Stimulated activated effector memory CD8-positive, alpha-beta T cell treated with anti-CD3 and anti-CD28 coated beads, Interleukin-12 subunit alpha, Interleukin-12 subunit beta, amount 100 ng/mL, for 72 hours (primary cell): ENCODE measurements at regions not wholly inside any gene's neighbourhood (a gene's known extent, or its start where the extent isn't known, plus 50 kb on each side); places are given as distances from the start of the nearest gene placed in this dataset.
"Not testable (repeated sequence)": the region's sequence is repeated elsewhere in the genome, so short reads cannot be mapped to it uniquely, and the experiment has no call there.

ENCODE experiments used
- ATAC-seq: fragments of 150-1000 bp; cut with Tn5 transposase; 2 replicates; pipeline ENCODE4 v1.10.0; 2021
- DNase-seq, 2 donors: peaks; one replicate each; pipeline ENCODE4 v3.0.0; 2021 to 2022; ENCODE audit warnings: low spot score in 2 of 2
- H3K27ac Mint-ChIP-seq: one replicate; pipeline ENCODE4 v1.8.0; 2022; ENCODE audit warnings: mild to moderate bottlenecking, mixed read lengths
- H3K36me3 Mint-ChIP-seq: one replicate; pipeline ENCODE4 v1.8.0; 2022; ENCODE audit warnings: mild to moderate bottlenecking, mixed read lengths
- H3K4me1 Mint-ChIP-seq: one replicate; pipeline ENCODE4 v1.8.0; 2022; ENCODE audit warnings: mixed read lengths
- H3K4me3 Mint-ChIP-seq: one replicate; pipeline ENCODE4 v1.8.0; 2022; ENCODE audit warnings: mild to moderate bottlenecking, mixed read lengths
- H3K9me3 Mint-ChIP-seq: one replicate; pipeline ENCODE4 v1.8.0; 2022; ENCODE audit warnings: mixed read lengths

GRCh38 chrX:9298221-9298620 lies 166.6 kb upstream of the TBL1X start:
- Mint-ChIP-seq H3K36me3 (no peaks in the 10 kb centered on the region), H3K27ac (no peak overlapping the region), H3K4me1 (no peaks in the 10 kb centered on the region), H3K4me3 (no peak overlapping the region), H3K9me3 (peaks cover 2% of the 10 kb centered on the region)
- ATAC-seq (no peak), DNase-seq (no peak)

GRCh38 chrX:9299681-9300080 lies 165.2 kb upstream of the TBL1X start:
- H3K9me3 Mint-ChIP-seq, H3K4me3 Mint-ChIP-seq, H3K4me1 Mint-ChIP-seq, H3K36me3 Mint-ChIP-seq, DNase-seq, ATAC-seq, H3K27ac Mint-ChIP-seq: not testable (repeated sequence)

- Mint-ChIP-seq H3K36me3 (peaks cover 4% of the 10 kb centered on the region), H3K4me1 (no peaks in the 10 kb centered on the region), H3K27ac (no peak overlapping the region), H3K9me3 (peaks cover 2% of the 10 kb centered on the region), H3K4me3 (no peak overlapping the region)
- no peak for DNase-seq
- no peak for ATAC-seq
Measured at GRCh38 chrX:9301836-9302235, 163.0 kb upstream of the TBL1X start.

- Mint-ChIP-seq H3K4me1 (no peaks in the 10 kb centered on the region), H3K27ac (no peak overlapping the region), H3K36me3 (peaks cover 4% of the 10 kb centered on the region), H3K4me3 (no peak overlapping the region), H3K9me3 (peaks cover 2% of the 10 kb centered on the region)
- ATAC-seq (no peak), DNase-seq (no peak)
Measured at GRCh38 chrX:9302381-9302780, 162.5 kb upstream of the TBL1X start.

- no peak for ATAC-seq
- no peak overlapping the region for H3K27ac Mint-ChIP-seq
- no peaks in the 10 kb centered on the region for H3K9me3 Mint-ChIP-seq
Measured at GRCh38 chrX:9308426-9308825, 156.4 kb upstream of the TBL1X start.

GRCh38 chrX:9310616-9311015 lies 154.2 kb upstream of the TBL1X start:
- H3K36me3 Mint-ChIP-seq, result no peaks in the 10 kb centered on the region
- H3K4me1 Mint-ChIP-seq, result peaks cover 14% of the 10 kb centered on the region
- no peak overlapping the region for H3K4me3 Mint-ChIP-seq
- ATAC-seq (no peak), DNase-seq (no peak)
- no peak overlapping the region for H3K27ac Mint-ChIP-seq
- H3K9me3 Mint-ChIP-seq, result no peaks in the 10 kb centered on the region

More at GRCh38 chrX:9308426-9308825, 156.4 kb upstream of the TBL1X start:
- DNase-seq, result no peak
- H3K36me3 Mint-ChIP-seq, result peaks cover 4% of the 10 kb centered on the region
- H3K4me1 Mint-ChIP-seq, result peaks cover 11% of the 10 kb centered on the region
- H3K4me3 Mint-ChIP-seq, result no peak overlapping the region

GRCh38 chrX:9311421-9312160 lies 153.3 kb upstream of the TBL1X start:
- no peak overlapping the region for H3K27ac Mint-ChIP-seq
- peaks cover 14% of the 10 kb centered on the region for H3K4me1 Mint-ChIP-seq
- H3K9me3 Mint-ChIP-seq, result no peaks in the 10 kb centered on the region
- no peak for DNase-seq
- no peak overlapping the region for H3K4me3 Mint-ChIP-seq
- ATAC-seq, result no peak
- no peaks in the 10 kb centered on the region for H3K36me3 Mint-ChIP-seq

- peak overlapping the region; percentile 23 for H3K4me3 Mint-ChIP-seq
- DNase-seq (peak; percentile 61 to 88), ATAC-seq (peak; percentile 85)
- no peaks in the 10 kb centered on the region for H3K36me3 Mint-ChIP-seq
- H3K27ac Mint-ChIP-seq, result peak overlapping the region; percentile 26
- H3K4me1 Mint-ChIP-seq, result peaks cover 20% of the 10 kb centered on the region
- H3K9me3 Mint-ChIP-seq, result no peaks in the 10 kb centered on the region
Measured at GRCh38 chrX:9312922-9313867, 151.7 kb upstream of the TBL1X start.

GRCh38 chrX:9315086-9315485 lies 149.8 kb upstream of the TBL1X start:
- DNase-seq (no peak), ATAC-seq (no peak)
- Mint-ChIP-seq H3K4me1 (peaks cover 27% of the 10 kb centered on the region), H3K27ac (no peak overlapping the region), H3K36me3 (no peaks in the 10 kb centered on the region), H3K9me3 (no peaks in the 10 kb centered on the region), H3K4me3 (no peak overlapping the region)

GRCh38 chrX:9316096-9316495 lies 148.8 kb upstream of the TBL1X start:
- no peak for ATAC-seq
- Mint-ChIP-seq H3K4me1 (peaks cover 27% of the 10 kb centered on the region), H3K27ac (no peak overlapping the region), H3K4me3 (no peak overlapping the region), H3K36me3 (no peaks in the 10 kb centered on the region), H3K9me3 (no peaks in the 10 kb centered on the region)
- no peak for DNase-seq

- Mint-ChIP-seq H3K27ac (no peak overlapping the region), H3K4me1 (peaks cover 27% of the 10 kb centered on the region), H3K36me3 (no peaks in the 10 kb centered on the region), H3K4me3 (no peak overlapping the region), H3K9me3 (no peaks in the 10 kb centered on the region)
- DNase-seq, result no peak
- ATAC-seq, result no peak
Measured at GRCh38 chrX:9317176-9317575, 147.7 kb upstream of the TBL1X start.

- H3K4me3 Mint-ChIP-seq, result no peak overlapping the region
- no peaks in the 10 kb centered on the region for H3K36me3 Mint-ChIP-seq
- no peak overlapping the region for H3K27ac Mint-ChIP-seq
- peak in 1 of 2 donors; percentile 48 for DNase-seq
- peaks cover 18% of the 10 kb centered on the region for H3K4me1 Mint-ChIP-seq
- H3K9me3 Mint-ChIP-seq, result no peaks in the 10 kb centered on the region
- peak; percentile 96 for ATAC-seq
Measured at GRCh38 chrX:9318213-9318612, 146.6 kb upstream of the TBL1X start.

- Mint-ChIP-seq H3K9me3 (no peaks in the 10 kb centered on the region), H3K27ac (no peak overlapping the region), H3K4me1 (peaks cover 13% of the 10 kb centered on the region), H3K4me3 (no peak overlapping the region), H3K36me3 (no peaks in the 10 kb centered on the region)
- DNase-seq (no peak), ATAC-seq (no peak)
Measured at GRCh38 chrX:9318766-9319165, 146.1 kb upstream of the TBL1X start.

GRCh38 chrX:9320940-9321339 lies 143.9 kb upstream of the TBL1X start:
- no peak overlapping the region for H3K4me3 Mint-ChIP-seq
- H3K4me1 Mint-ChIP-seq, result peaks cover 13% of the 10 kb centered on the region

GRCh38 chrX:9324676-9325075 lies 140.2 kb upstream of the TBL1X start:
- H3K9me3 Mint-ChIP-seq, result no peaks in the 10 kb centered on the region
- ATAC-seq, result no peak

More at GRCh38 chrX:9320940-9321339, 143.9 kb upstream of the TBL1X start:
- ATAC-seq (no peak), DNase-seq (no peak)
- Mint-ChIP-seq H3K27ac (no peak overlapping the region), H3K9me3 (no peaks in the 10 kb centered on the region), H3K36me3 (no peaks in the 10 kb centered on the region)

GRCh38 chrX:9326369-9326768 lies 138.5 kb upstream of the TBL1X start:
- no peak overlapping the region for H3K27ac Mint-ChIP-seq
- DNase-seq (no peak), ATAC-seq (no peak)
- no peaks in the 10 kb centered on the region for H3K36me3 Mint-ChIP-seq
- H3K9me3 Mint-ChIP-seq, result no peaks in the 10 kb centered on the region
- no peak overlapping the region for H3K4me3 Mint-ChIP-seq
- peaks cover 12% of the 10 kb centered on the region for H3K4me1 Mint-ChIP-seq

More at GRCh38 chrX:9324676-9325075, 140.2 kb upstream of the TBL1X start:
- peaks cover 12% of the 10 kb centered on the region for H3K4me1 Mint-ChIP-seq
- H3K4me3 Mint-ChIP-seq, result no peak overlapping the region
- DNase-seq, result no peak
- no peaks in the 10 kb centered on the region for H3K36me3 Mint-ChIP-seq
- no peak overlapping the region for H3K27ac Mint-ChIP-seq
